ENCODE measurements at regions not wholly inside any gene's neighbourhood (a gene's known extent, or its start where the extent isn't known, plus 50 kb on each side); places are given as distances from the start of the nearest gene placed in this dataset.

GRCh38 chr18:45173327-45173726 lies 441.9 kb upstream of the SLC14A2 start:
- POLR2A ChIA-PET (ENCODE audit: low non-redundant PET) = no interaction called here
- Histone ChIP-seq H3K4me1 (ENCODE audit: insufficient read depth, low read length, poor library complexity, severe bottlenecking) (no peaks in the 10 kb centered on the region), H3K4me3 (ENCODE audit: low read depth, low read length, poor library complexity, severe bottlenecking) (no peak overlapping the region), H3K27me3 (replicated peaks; ENCODE audit: insufficient read depth, low read depth, low read length, poor library complexity) (no peaks in the 10 kb centered on the region), H3K36me3 (ENCODE audit: insufficient read depth, low read length, poor library complexity, severe bottlenecking) (no peaks in the 10 kb centered on the region), H3K27ac (ENCODE audit: low read depth, low read length, poor library complexity, severe bottlenecking) (no peak overlapping the region), H3K9me3 (ENCODE audit: low read depth, low read length, poor library complexity, severe bottlenecking) (no peaks in the 10 kb centered on the region)
- DNase-seq (ENCODE audit: low spot score) = no peak
- BruUV-seq (replicated peaks) = no TSS peak
- intact Hi-C loops (cut with micrococcal nuclease; ENCODE audit: unreplicated experiment) = no loop called here
- CTCF ChIA-PET = no interaction called here
- no peak for TF ChIP-seq EZH2 (IDR thresholded peaks at IDR 0.05; ENCODE audit: borderline replicate concordance, low read depth, low read length, poor library complexity, severe bottlenecking)
- no peak for TF ChIP-seq CTCF (conservative IDR thresholded peaks at IDR 0.05; ENCODE audit: low read depth, low read length)

GRCh38 chr18:45173799-45174519 lies 441.3 kb upstream of the SLC14A2 start:
- TF ChIP-seq EZH2 (IDR thresholded peaks at IDR 0.05; ENCODE audit: borderline replicate concordance, low read depth, low read length, poor library complexity, severe bottlenecking) (no peak), CTCF (conservative IDR thresholded peaks at IDR 0.05; ENCODE audit: low read depth, low read length) (no peak)
- POLR2A ChIA-PET (ENCODE audit: low non-redundant PET) = no interaction called here
- no peak for DNase-seq (ENCODE audit: low spot score)
- no TSS peak for BruUV-seq (replicated peaks)
- Histone ChIP-seq H3K4me1 (ENCODE audit: insufficient read depth, low read length, poor library complexity, severe bottlenecking) (no peaks in the 10 kb centered on the region), H3K4me3 (ENCODE audit: low read depth, low read length, poor library complexity, severe bottlenecking) (no peak overlapping the region), H3K9me3 (ENCODE audit: low read depth, low read length, poor library complexity, severe bottlenecking) (no peaks in the 10 kb centered on the region), H3K27ac (ENCODE audit: low read depth, low read length, poor library complexity, severe bottlenecking) (no peak overlapping the region), H3K27me3 (replicated peaks; ENCODE audit: insufficient read depth, low read depth, low read length, poor library complexity) (no peaks in the 10 kb centered on the region), H3K36me3 (ENCODE audit: insufficient read depth, low read length, poor library complexity, severe bottlenecking) (no peaks in the 10 kb centered on the region)
- CTCF ChIA-PET = no interaction called here
- intact Hi-C loops (cut with micrococcal nuclease; ENCODE audit: unreplicated experiment) = no loop called here

- Histone ChIP-seq H3K27me3 (replicated peaks; ENCODE audit: insufficient read depth, low read depth, low read length, poor library complexity) (no peaks in the 10 kb centered on the region), H3K36me3 (ENCODE audit: insufficient read depth, low read length, poor library complexity, severe bottlenecking) (no peaks in the 10 kb centered on the region), H3K4me1 (ENCODE audit: insufficient read depth, low read length, poor library complexity, severe bottlenecking) (no peaks in the 10 kb centered on the region), H3K9me3 (ENCODE audit: low read depth, low read length, poor library complexity, severe bottlenecking) (no peaks in the 10 kb centered on the region), H3K27ac (ENCODE audit: low read depth, low read length, poor library complexity, severe bottlenecking) (no peak overlapping the region), H3K4me3 (ENCODE audit: low read depth, low read length, poor library complexity, severe bottlenecking) (no peak overlapping the region)
- TF ChIP-seq CTCF (conservative IDR thresholded peaks at IDR 0.05; ENCODE audit: low read depth, low read length) (no peak), EZH2 (IDR thresholded peaks at IDR 0.05; ENCODE audit: borderline replicate concordance, low read depth, low read length, poor library complexity, severe bottlenecking) (no peak)
- DNase-seq (ENCODE audit: low spot score) = no peak
- BruUV-seq (replicated peaks) = no TSS peak
- ChIA-PET CTCF (no interaction called here), POLR2A (ENCODE audit: low non-redundant PET) (no interaction called here)
- intact Hi-C loops (cut with micrococcal nuclease; ENCODE audit: unreplicated experiment) = no loop called here
These were observed 440.6 kb upstream of the SLC14A2 start for GRCh38 chr18:45174629-45175136.

Measured in A673 (cell line).